B cell (primary cell): ENCODE measurements at regions not wholly inside any gene's neighbourhood (a gene's known extent, or its start where the extent isn't known, plus 50 kb on each side); places are given as distances from the start of the nearest gene placed in this dataset.

Experiments used
- ATAC-seq: fragments of 200-7000 bp; cut with Tn5 transposase; one replicate; pipeline ENCODE4 v1.10.0; 2021; ENCODE audit warnings: low read depth, mild to moderate bottlenecking, moderate number of reproducible peaks, moderate library complexity
- CTCF ChIA-PET: fragments of 350-600 bp; sonication (Branson Sonifier 250); formaldehyde crosslinking; loops from one replicate; lab custom pipeline; 2021; ENCODE audit warnings: antibody characterized with exemption, inconsistent platforms; lab: Charles Lee
- POLR2A ChIA-PET: fragments of 350-600 bp; sonication (Branson Sonifier 250); formaldehyde crosslinking; loops from one replicate; lab custom pipeline; 2021; ENCODE audit warnings: antibody characterized with exemption; lab: Charles Lee
- DNase-seq: peaks from one replicate; pipeline ENCODE4 v3.0.0; 2013
- H2AFZ ChIP-seq: 2 replicates; pipeline ENCODE4 v1.6.1; 2012; ENCODE audit warnings: mild to moderate bottlenecking, low read depth, low read length; ENCODE audit not compliant: insufficient read depth, poor library complexity, severe bottlenecking
- H3K27ac ChIP-seq, 2 donors: 1 replicate in 1 of 2; 2 replicates in 1 of 2; pipeline ENCODE4 v1.5.1; 2012 to 2013; ENCODE audit warnings: low read length in 2 of 2, mild to moderate bottlenecking in 2 of 2, moderate library complexity in 1 of 2
- H3K27me3 ChIP-seq, 4 experiments: fragments of 200-600 bp in 1 of 4; sonication (generic) in 1 of 4; replicated peaks in 1 of 4; 1 replicate in 2 of 4; 2 replicates in 2 of 4; pipeline versions ENCODE4 v1.6.1 to v1.7.0; 2013 to 2016; ENCODE audit warnings: low read length in 3 of 4, mild to moderate bottlenecking in 2 of 4, mixed read lengths in 1 of 4, moderate library complexity in 1 of 4; ENCODE audit not compliant: insufficient read depth in 4 of 4, control insufficient read depth in 3 of 4; ENCODE audit errors: control extremely low read depth in 1 of 4
- H3K36me3 ChIP-seq, 2 experiments: replicated peaks in 1 of 2; 1 replicate in 1 of 2; 2 replicates in 1 of 2; pipeline versions ENCODE4 v1.6.1 to v1.7.1; 2013; ENCODE audit warnings: low read length in 1 of 2; ENCODE audit not compliant: insufficient read depth in 2 of 2, control insufficient read depth in 1 of 2; ENCODE audit errors: control extremely low read depth in 1 of 2, extremely low read depth in 1 of 2
- H3K4me1 ChIP-seq, 2 donors: fragments of 200-600 bp in 1 of 2; sonication (generic) in 1 of 2; 1 replicate in 1 of 2; 2 replicates in 1 of 2; pipeline versions ENCODE4 v1.5.1 to v1.6.1; 2013 to 2017; ENCODE audit warnings: low read length in 2 of 2; ENCODE audit not compliant: control insufficient read depth in 2 of 2, insufficient read depth in 2 of 2
- H3K4me2 ChIP-seq: replicated peaks from 2 replicates; pipeline ENCODE3; 2012; ENCODE audit warnings: mild to moderate bottlenecking, low read depth, low read length; ENCODE audit not compliant: poor library complexity, severe bottlenecking
- H3K4me3 ChIP-seq, 5 experiments: fragments of 200-600 bp in 1 of 5; sonication (generic) in 1 of 5; 1 replicate in 3 of 5; 2 replicates in 2 of 5; pipeline versions ENCODE4 v1.5.1 to v1.7.0; 2011 to 2016; ENCODE audit warnings: low read length in 4 of 5, mild to moderate bottlenecking in 4 of 5, low read depth in 2 of 5, control low read depth in 1 of 5, moderate library complexity in 1 of 5; ENCODE audit not compliant: insufficient read depth in 1 of 5; ENCODE audit errors: control extremely low read depth in 1 of 5, extremely low read depth in 1 of 5
- H3K79me2 ChIP-seq: fragments of 200-600 bp; sonication (generic); one replicate; pipeline ENCODE4 v1.6.0; 2016; ENCODE audit warnings: low read length; ENCODE audit not compliant: control insufficient read depth, insufficient read depth
- H3K9ac ChIP-seq: fragments of 200-600 bp; sonication (generic); 2 replicates; pipeline ENCODE4 v1.6.1; 2017; ENCODE audit warnings: mild to moderate bottlenecking, low read length, moderate library complexity
- H3K9me3 ChIP-seq, 3 donors: one replicate each; pipeline versions ENCODE4 v1.6.1 to v1.7.1; 2013; ENCODE audit warnings: low read length in 2 of 3; ENCODE audit not compliant: control insufficient read depth in 2 of 3, insufficient read depth in 1 of 3; ENCODE audit errors: control extremely low read depth in 1 of 3
- H4K20me1 ChIP-seq: 2 replicates; pipeline ENCODE4 v1.6.0; 2012; ENCODE audit warnings: mild to moderate bottlenecking, low read length; ENCODE audit not compliant: insufficient read depth, control insufficient read depth, poor library complexity, severe bottlenecking
- H3K27ac Mint-ChIP-seq: one replicate; pipeline ENCODE4 v1.8.0; 2021; ENCODE audit warnings: mixed read lengths
- H3K27me3 Mint-ChIP-seq: one replicate; pipeline ENCODE4 v1.8.0; 2021; ENCODE audit warnings: mixed read lengths
- H3K4me1 Mint-ChIP-seq: one replicate; pipeline ENCODE4 v1.8.0; 2021; ENCODE audit warnings: mixed read lengths
- H3K4me3 Mint-ChIP-seq: one replicate; pipeline ENCODE4 v1.8.0; 2021; ENCODE audit warnings: mixed read lengths
- H3K9me3 Mint-ChIP-seq: one replicate; pipeline ENCODE4 v1.8.0; 2022; ENCODE audit warnings: mixed read lengths; ENCODE audit not compliant: insufficient read depth
- EZH2 ChIP-seq: IDR thresholded peaks from 2 replicates; pipeline ENCODE4 v1.6.1; 2012; ENCODE audit warnings: borderline replicate concordance, low read depth, mild to moderate bottlenecking, moderate library complexity, low read length; ENCODE audit not compliant: insufficient read depth, poor library complexity, severe bottlenecking
- WGBS: methylation state at CpG from one replicate; pipeline ENCODE4 v1.1.5; 2013; ENCODE audit warnings: missing lambda C conversion rate; ENCODE audit not compliant: insufficient coverage; 5-methylcytosine and 5-hydroxymethylcytosine counted together
- intact Hi-C: fragments of 100-400 bp; cut with micrococcal nuclease; formaldehyde crosslinking; loops from one replicate; pipeline ENCODE4 v1.10.0; 2022
- TF ChIP-seq, protein P1 (sequence below): fragments of 200-600 bp; IDR thresholded peaks from one replicate; pipeline ENCODE4 v1.8.0; 2022; ENCODE audit warnings: antibody characterized with exemption, mild to moderate bottlenecking

DNA sequence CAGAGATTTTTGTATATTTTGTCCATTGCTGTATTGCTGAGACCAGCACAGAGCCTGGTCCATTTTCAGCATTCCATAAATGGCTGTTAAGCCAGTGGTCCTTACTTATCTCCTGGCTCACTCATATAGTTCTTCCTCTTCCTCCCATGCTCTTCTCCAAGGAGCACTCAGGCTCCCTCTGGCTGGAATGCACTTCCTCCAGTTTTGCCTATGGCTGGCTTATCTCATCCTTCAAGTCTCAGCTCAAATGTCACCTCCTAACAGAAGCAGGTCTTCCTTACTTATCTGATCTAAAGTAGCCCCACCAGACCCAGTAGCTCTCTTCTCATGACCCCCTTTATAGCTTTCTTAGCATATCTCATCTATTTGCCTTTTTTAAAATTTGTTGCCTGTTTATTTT is 146.9 kb downstream of the SLC30A10 start:
- Histone ChIP-seq H3K4me3 (no peak overlapping the region), H2AFZ (no peak overlapping the region), H3K4me2 (no peak overlapping the region), H3K4me1 (no peaks in the 10 kb centered on the region), H3K9me3 (no peaks in the 10 kb centered on the region), H3K27ac (no peak overlapping the region), H3K27me3 (no peaks in the 10 kb centered on the region), H3K36me3 (no peaks in the 10 kb centered on the region), H3K9ac (no peak overlapping the region), H3K79me2 (no peaks in the 10 kb centered on the region), H4K20me1 (no peaks in the 10 kb centered on the region)
- intact Hi-C loops = no loop called here
- TF ChIP-seq, protein P1, sequence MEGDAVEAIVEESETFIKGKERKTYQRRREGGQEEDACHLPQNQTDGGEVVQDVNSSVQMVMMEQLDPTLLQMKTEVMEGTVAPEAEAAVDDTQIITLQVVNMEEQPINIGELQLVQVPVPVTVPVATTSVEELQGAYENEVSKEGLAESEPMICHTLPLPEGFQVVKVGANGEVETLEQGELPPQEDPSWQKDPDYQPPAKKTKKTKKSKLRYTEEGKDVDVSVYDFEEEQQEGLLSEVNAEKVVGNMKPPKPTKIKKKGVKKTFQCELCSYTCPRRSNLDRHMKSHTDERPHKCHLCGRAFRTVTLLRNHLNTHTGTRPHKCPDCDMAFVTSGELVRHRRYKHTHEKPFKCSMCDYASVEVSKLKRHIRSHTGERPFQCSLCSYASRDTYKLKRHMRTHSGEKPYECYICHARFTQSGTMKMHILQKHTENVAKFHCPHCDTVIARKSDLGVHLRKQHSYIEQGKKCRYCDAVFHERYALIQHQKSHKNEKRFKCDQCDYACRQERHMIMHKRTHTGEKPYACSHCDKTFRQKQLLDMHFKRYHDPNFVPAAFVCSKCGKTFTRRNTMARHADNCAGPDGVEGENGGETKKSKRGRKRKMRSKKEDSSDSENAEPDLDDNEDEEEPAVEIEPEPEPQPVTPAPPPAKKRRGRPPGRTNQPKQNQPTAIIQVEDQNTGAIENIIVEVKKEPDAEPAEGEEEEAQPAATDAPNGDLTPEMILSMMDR = no peak
- no peak for TF ChIP-seq EZH2
- H3K4me1 Mint-ChIP-seq = no peaks in the 10 kb centered on the region
- no peak for ATAC-seq
- POLR2A ChIA-PET = no interaction called here
- CTCF ChIA-PET = no interaction called here
- peaks cover 20% of the 10 kb centered on the region for H3K27me3 Mint-ChIP-seq
- no peaks in the 10 kb centered on the region for H3K9me3 Mint-ChIP-seq
- no peak for DNase-seq
- H3K4me3 Mint-ChIP-seq = no peak overlapping the region
- H3K27ac Mint-ChIP-seq = no peak overlapping the region

DNA sequence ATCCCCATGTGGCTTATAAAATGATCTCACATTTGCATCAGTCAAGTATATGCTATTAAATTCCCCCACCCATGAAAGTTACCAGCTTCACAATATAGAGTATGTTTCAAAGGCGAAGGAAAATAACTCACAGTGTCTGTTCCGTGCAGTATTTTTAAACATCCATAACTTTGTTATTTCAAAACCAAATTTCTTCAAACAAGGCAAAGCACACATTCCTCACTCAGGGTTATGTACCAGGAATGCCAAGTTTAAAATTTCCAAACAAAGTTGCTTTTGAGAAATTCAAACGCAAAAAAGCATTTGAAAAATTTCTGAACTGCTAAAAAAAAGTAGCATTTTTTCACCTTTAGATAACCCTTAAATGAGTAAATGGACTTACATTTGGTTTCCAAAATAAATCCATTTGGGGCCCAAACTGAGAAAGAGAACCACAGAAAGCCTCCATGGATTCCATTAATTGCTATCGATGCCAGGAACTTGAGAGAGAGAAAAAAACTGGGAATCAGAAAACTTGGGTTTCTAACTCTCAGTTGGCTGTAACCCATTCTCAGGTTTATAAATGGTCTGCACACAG is 149.5 kb downstream of the SLC30A10 start:
- ChIA-PET CTCF (no interaction called here), POLR2A (no interaction called here)
- WGBS = 100% methylated on average over 3 of the region's 4 CpGs
- H3K4me3 ChIP-seq = no peak overlapping the region
- H3K27ac Mint-ChIP-seq = no peak overlapping the region
- H3K9me3 ChIP-seq = no peaks in the 10 kb centered on the region
- no peak for TF ChIP-seq EZH2
- TF ChIP-seq, protein P1 = no peak
- no peaks in the 10 kb centered on the region for H3K79me2 ChIP-seq
- H3K9ac ChIP-seq = no peak overlapping the region
- H3K4me1 Mint-ChIP-seq = peaks cover 5% of the 10 kb centered on the region
- no peaks in the 10 kb centered on the region for H3K4me1 ChIP-seq
- no peaks in the 10 kb centered on the region for H3K36me3 ChIP-seq
- H3K9me3 Mint-ChIP-seq = peaks cover under 1% of the 10 kb centered on the region
- intact Hi-C loops = no loop called here
- no peak overlapping the region for H2AFZ ChIP-seq
- no peak for DNase-seq
- H3K27ac ChIP-seq = no peak overlapping the region
- ATAC-seq = no peak
- no peak overlapping the region for H3K4me2 ChIP-seq
- no peak overlapping the region for H3K4me3 Mint-ChIP-seq
- H3K27me3 ChIP-seq = no peaks in the 10 kb centered on the region
- no peaks in the 10 kb centered on the region for H4K20me1 ChIP-seq
- H3K27me3 Mint-ChIP-seq = peaks cover 14% of the 10 kb centered on the region
